SKM-1 treated with dmso at 0.1 percent for 144 hours (cell line): ENCODE measurements at regions not wholly inside any gene's neighbourhood (a gene's known extent, or its start where the extent isn't known, plus 50 kb on each side); places are given as distances from the start of the nearest gene placed in this dataset.
"Not testable (repeated sequence)": the region's sequence is repeated elsewhere in the genome, so short reads cannot be mapped to it uniquely, and the experiment has no call there.

Experiments used
- DNase-seq: peaks from one replicate; lab custom pipeline; 2025; ENCODE audit not compliant: unreplicated experiment; lab: John Stamatoyannopoulos, UW

DNA sequence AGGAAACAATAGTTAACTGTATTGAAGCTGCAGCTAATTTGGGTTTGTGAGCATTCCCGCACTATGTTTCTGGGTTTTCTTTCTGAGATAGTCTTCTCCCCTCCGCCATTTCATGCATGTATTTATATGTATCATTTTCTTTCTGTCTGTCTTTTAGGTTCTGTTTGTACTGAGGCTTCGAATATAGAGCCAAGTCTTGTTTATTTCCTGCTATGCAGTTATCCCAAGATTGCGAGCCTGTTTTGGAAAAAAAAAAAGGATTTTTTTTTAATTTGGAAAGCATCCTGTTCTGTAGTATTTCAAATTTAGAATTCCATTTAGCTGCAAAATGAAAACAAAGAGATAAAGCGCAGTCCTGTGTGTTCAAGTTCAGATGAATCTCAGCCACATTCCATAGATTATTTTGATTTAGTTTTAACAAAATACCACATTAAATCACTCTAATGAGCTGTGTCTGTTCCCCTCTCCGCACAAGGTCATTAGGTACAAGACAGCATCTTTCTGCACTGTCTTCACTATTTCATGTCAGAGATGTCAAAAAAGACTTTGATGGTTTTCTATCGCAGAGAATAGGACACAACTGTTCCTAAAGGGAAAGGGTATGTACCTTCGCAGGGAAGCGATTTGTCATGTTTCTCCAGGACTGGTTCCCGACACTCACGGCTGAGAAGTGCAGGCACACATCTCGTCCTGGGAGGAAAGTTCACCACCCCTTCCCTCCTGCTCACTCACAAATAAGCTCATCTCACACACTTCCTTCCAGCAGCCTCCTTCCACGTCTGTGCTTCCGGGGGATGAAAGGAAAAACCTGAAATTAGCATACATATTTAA lies 443.4 kb downstream of the ZNF516 start:
- no peak for DNase-seq

DNA sequence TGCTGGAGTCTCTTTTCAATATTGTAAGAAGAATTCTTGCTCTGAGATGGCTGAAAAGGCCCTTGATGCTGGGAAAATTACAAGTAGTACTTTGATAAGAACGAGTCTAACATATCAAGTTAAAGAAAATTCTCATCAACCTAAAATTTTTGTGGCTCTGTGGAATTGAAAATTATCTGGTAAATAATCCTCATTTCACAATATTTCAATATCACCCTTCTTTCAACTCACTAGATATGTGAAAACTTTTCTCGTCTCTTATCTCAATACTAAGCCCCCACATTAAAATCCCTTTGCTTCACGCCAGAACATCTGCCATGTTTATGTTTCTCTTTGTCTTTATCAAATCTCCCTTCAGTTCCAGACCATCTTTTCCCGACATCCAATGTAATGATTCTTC lies 448.8 kb downstream of the ZNF516 start:
- DNase-seq = no peak

GRCh38 chr18:76042511-76042910 lies 452.5 kb downstream of the ZNF516 start:
- DNase-seq = no peak

- DNase-seq = no peak
Measured at GRCh38 chr18:76018210-76018609, 476.8 kb downstream of the ZNF516 start.

GRCh38 chr18:76013057-76013456 lies 482.0 kb downstream of the ZNF516 start:
- no peak for DNase-seq

DNA sequence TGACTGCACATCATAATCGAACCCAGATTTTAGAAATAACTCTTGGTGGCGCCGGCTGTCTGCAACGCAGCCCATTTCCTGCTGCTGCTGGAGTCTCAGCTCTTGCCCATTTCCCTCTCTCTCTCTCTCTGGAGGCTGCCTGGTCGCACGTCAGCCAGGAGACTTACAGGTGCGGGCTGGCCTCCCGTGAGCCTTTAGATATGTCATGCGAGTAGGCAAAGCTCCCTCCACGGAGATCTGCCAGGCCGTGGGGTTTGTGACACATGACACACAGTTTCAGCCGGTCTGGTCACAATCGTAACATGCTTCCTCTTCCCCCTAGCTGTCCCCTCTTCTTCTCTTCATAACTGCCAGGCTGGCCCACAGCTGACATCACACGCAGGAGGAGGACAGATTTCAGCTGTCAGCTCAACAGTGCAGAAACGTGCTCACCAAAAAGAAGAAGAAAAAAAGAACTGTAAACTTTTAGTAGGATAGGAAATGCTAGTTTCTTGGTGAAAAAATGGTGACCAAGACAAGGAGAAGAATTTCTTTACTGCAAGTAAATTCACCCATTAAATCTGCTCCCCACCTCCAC lies 489.3 kb downstream of the ZNF516 start:
- DNase-seq = no peak

- not testable (repeated sequence) for DNase-seq
Measured at GRCh38 chr18:75987913-75988312, 507.1 kb downstream of the ZNF516 start.

GRCh38 chr18:75984853-75985252 lies 510.2 kb downstream of the ZNF516 start:
- no peak for DNase-seq

GRCh38 chr18:75981102-75981501 lies 513.9 kb downstream of the ZNF516 start:
- no peak for DNase-seq

DNA sequence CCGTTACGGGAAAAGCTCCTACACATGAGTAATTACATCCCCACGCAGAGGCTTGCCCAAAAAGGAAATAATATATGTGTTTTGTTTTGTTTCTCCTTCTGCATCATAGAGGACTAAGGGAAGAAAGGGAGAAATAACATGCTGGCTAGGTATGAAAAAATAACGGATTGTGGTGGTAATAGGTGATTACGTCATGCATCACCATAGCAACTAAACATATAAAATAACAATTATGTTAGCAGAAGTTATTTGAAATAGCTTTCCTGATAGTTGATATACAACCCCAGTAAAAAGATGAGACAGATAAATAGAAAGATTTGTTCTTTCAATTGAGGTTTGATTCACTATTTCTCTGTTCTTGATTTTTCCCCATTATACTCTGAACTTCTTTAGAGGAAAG lies 518.0 kb downstream of the ZNF516 start:
- no peak for DNase-seq

DNA sequence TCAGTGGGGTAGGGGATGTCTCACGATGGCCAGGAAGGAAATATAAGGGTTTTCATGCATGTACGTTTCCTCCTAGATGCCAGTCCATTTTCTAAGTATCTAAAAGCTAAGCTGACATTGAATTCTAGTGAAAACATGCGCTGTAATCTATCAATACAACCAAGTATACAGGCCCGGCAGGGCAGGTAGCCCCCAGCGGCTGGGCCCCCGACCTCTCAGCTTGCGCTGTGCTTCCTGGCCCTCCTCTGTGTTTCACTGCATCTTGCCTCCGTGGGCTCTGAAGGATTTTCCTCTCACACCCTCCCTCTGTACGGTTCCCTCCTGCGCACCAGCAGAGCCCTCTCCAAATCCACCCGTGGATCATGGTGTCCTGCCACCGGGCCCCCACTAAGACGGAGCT lies 524.8 kb downstream of the ZNF516 start:
- no peak for DNase-seq

DNA sequence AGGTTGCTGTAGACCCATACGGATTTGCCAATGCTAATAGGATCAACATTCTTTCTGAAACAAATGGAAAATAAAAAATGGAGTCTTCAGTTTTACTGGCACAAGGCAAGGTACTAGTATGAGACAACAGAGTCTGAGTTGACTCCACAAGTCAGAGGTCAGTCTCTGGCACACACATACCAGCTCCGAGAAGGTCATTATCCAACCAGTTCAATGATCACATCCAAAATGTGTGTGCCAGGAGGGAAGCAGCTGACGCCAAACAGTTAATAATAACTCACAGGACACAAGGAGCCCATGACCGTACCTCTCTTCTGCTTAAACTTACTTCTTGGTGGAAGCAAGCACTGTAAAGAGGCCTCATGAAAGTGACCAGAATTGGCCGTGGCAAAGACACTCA lies 528.6 kb downstream of the ZNF516 start:
- no peak for DNase-seq

GRCh38 chr18:75962036-75962572 lies 532.9 kb downstream of the ZNF516 start:
- DNase-seq = no peak

GRCh38 chr18:75960356-75960755 lies 532.9 kb upstream of the SMIM21 start:
- DNase-seq = not testable (repeated sequence)

DNA sequence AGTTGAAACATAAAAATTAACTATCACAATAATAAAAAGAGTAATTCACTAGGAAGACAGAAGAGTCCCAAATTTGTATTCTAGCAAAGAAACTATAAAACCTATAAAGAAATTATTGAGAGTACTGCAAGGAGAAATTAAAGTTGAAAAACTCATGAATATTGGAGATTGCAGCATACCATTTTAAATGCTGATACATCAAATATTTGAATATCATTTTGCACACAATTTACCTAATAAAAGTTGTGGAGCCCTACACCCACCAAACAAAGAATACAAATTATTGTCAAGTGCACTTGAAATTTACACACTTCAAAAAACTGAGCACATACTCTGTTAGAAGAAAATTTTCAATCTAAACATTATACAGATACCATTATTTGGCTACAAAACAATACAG lies 531.6 kb upstream of the SMIM21 start:
- DNase-seq = no peak

GRCh38 chr18:75958683-75959082 lies 531.2 kb upstream of the SMIM21 start:
- no peak for DNase-seq

DNA sequence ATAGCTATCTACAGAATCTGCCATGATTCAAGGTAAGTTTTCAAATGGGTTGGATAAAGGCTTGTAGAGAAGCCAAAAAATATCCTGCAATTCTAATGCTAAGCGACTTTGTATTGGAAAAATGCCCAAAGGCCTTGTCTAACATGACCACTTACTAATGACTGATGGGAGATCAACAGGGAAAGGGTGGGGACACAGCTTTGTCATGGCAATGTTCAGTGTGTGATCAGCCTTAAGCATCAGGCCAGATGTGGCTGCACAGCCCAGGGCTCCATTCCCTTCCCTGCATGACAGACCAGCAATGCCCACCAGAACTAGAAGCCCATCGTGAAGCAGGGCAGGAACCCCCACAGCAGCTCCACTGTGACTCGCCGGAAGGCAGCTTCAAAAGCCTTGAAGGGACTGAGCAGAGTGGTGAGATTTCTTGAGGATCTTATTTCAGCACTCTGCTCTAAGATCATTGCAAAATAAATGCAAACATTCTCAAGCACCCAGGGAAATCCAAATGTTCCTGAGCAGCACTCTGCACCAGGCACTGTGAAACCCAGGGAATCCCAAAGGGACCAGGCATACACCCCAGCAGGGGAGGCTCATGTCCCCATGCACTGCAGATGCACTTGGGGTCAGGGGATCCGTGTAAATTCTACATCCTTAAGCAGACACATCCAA lies 517.9 kb upstream of the SMIM21 start:
- no peak for DNase-seq

- DNase-seq = no peak
Measured at GRCh38 chr18:75937306-75937705, 509.8 kb upstream of the SMIM21 start.

GRCh38 chr18:75936862-75937261 lies 509.4 kb upstream of the SMIM21 start:
- DNase-seq = no peak

GRCh38 chr18:75931079-75931478 lies 503.6 kb upstream of the SMIM21 start:
- DNase-seq = no peak

GRCh38 chr18:75928706-75929105 lies 501.2 kb upstream of the SMIM21 start:
- no peak for DNase-seq

- no peak for DNase-seq
Measured at GRCh38 chr18:75927791-75928190, 500.3 kb upstream of the SMIM21 start.
